ENCODE measurements at regions not wholly inside any gene's neighbourhood (a gene's known extent, or its start where the extent isn't known, plus 50 kb on each side); places are given as distances from the start of the nearest gene placed in this dataset.

GRCh38 chr17:33522623-33523022, 229.5 kb upstream of the ASIC2 start:
- DNase-seq, result no peak
- 67 to 71% methylated on average over 8 of the region's 8 CpGs for WGBS, 2 donors
- TF ChIP-seq POLR2A (IDR thresholded peaks at IDR 0.05) (no peak), CTCF (IDR thresholded peaks at IDR 0.05) (no peak), POLR2AphosphoS5 (IDR thresholded peaks at IDR 0.05) (no peak), EP300 (IDR thresholded peaks at IDR 0.05) (no peak)
- Histone ChIP-seq H3K27ac (no peak overlapping the region), H3K27me3 (no peaks in the 10 kb centered on the region), H3K4me3 (no peak overlapping the region), H3K4me1 (peaks cover 0 to 7% (median 0%) of the 10 kb centered on the region in 4 donors), H3K36me3 (no peaks in the 10 kb centered on the region), H3K9me3 (peaks cover 0 to 5% (median 2%) of the 10 kb centered on the region in 4 donors)
- intact Hi-C loops (cut with DNase I), result no loop called here

GRCh38 chr17:33523577-33523981, 230.5 kb upstream of the ASIC2 start:
- H3K27ac ChIP-seq, result peak overlapping the region in 1 of 4 donors; percentile 52
- no peaks in the 10 kb centered on the region for H3K27me3 ChIP-seq
- WGBS, 2 donors, result 46 to 49% methylated on average over 5 of the region's 5 CpGs
- peaks cover 0 to 7% (median 0%) of the 10 kb centered on the region in 4 donors for H3K4me1 ChIP-seq
- H3K9me3 ChIP-seq, result peaks cover 0 to 5% (median 2%) of the 10 kb centered on the region in 4 donors
- intact Hi-C loops (cut with DNase I), result no loop called here
- no peak overlapping the region for H3K4me3 ChIP-seq
- TF ChIP-seq EP300 (IDR thresholded peaks at IDR 0.05) (no peak), POLR2AphosphoS5 (IDR thresholded peaks at IDR 0.05) (peak in 1 of 4 donors; percentile 31)
- DNase-seq, result peak; percentile 74
- H3K36me3 ChIP-seq, result no peaks in the 10 kb centered on the region

- no peak overlapping the region for H3K27ac ChIP-seq
- no peaks in the 10 kb centered on the region for H3K36me3 ChIP-seq
- TF ChIP-seq POLR2AphosphoS5 (IDR thresholded peaks at IDR 0.05), result no peak
- no peak for TF ChIP-seq CTCF (IDR thresholded peaks at IDR 0.05)
- no peak for TF ChIP-seq POLR2A (IDR thresholded peaks at IDR 0.05)
- TF ChIP-seq EP300 (IDR thresholded peaks at IDR 0.05), result no peak
- 57 to 73% methylated on average over 7 of the region's 7 CpGs for WGBS, 2 donors
- no peak overlapping the region for H3K4me3 ChIP-seq
- intact Hi-C loops (cut with DNase I), result no loop called here
- no peak for DNase-seq
- peaks cover 0 to 5% (median 2%) of the 10 kb centered on the region in 4 donors for H3K9me3 ChIP-seq
- H3K4me1 ChIP-seq, result peaks cover 0 to 7% (median 0%) of the 10 kb centered on the region in 4 donors
- H3K27me3 ChIP-seq, result no peaks in the 10 kb centered on the region
These were observed 232.1 kb upstream of the ASIC2 start for GRCh38 chr17:33525186-33525585.

GRCh38 chr17:33526717-33527116, 233.6 kb upstream of the ASIC2 start:
- intact Hi-C loops (cut with DNase I), result no loop called here
- TF ChIP-seq CTCF (IDR thresholded peaks at IDR 0.05) (no peak), POLR2A (IDR thresholded peaks at IDR 0.05) (no peak)
- Histone ChIP-seq H3K4me1 (peaks cover 0 to 7% (median 0%) of the 10 kb centered on the region in 4 donors), H3K27ac (no peak overlapping the region), H3K27me3 (no peaks in the 10 kb centered on the region), H3K4me3 (no peak overlapping the region), H3K36me3 (no peaks in the 10 kb centered on the region), H3K9me3 (peaks cover 0 to 5% (median 2%) of the 10 kb centered on the region in 4 donors)
- DNase-seq, result no peak
- 86 to 88% methylated on average over 5 of the region's 5 CpGs for WGBS, 2 donors

- H3K4me1 ChIP-seq, result peaks cover 0 to 7% (median 0%) of the 10 kb centered on the region in 4 donors
- no peak overlapping the region for H3K27ac ChIP-seq
- H3K4me3 ChIP-seq, result no peak overlapping the region
- intact Hi-C loops (cut with DNase I), result no loop called here
- TF ChIP-seq CTCF (IDR thresholded peaks at IDR 0.05) (no peak), POLR2AphosphoS5 (IDR thresholded peaks at IDR 0.05) (no peak), POLR2A (IDR thresholded peaks at IDR 0.05) (no peak), EP300 (IDR thresholded peaks at IDR 0.05) (no peak)
- 61 to 75% methylated on average over 3 of the region's 3 CpGs for WGBS, 2 donors
- peaks cover 0 to 5% (median 2%) of the 10 kb centered on the region in 4 donors for H3K9me3 ChIP-seq
- no peak for DNase-seq
- H3K27me3 ChIP-seq, result no peaks in the 10 kb centered on the region
- H3K36me3 ChIP-seq, result no peaks in the 10 kb centered on the region
These were observed 234.2 kb upstream of the ASIC2 start for GRCh38 chr17:33527290-33527689.
